Panc1 (cell line): ENCODE measurements at regions not wholly inside any gene's neighbourhood (a gene's known extent, or its start where the extent isn't known, plus 50 kb on each side); places are given as distances from the start of the nearest gene placed in this dataset.

Experiments used
- ATAC-seq: fragments of 200-7000 bp; cut with Tn5 transposase; 2 replicates; pipeline ENCODE4 v1.9.1; 2020; ENCODE audit warnings: mild to moderate bottlenecking, moderate library complexity
- BruUV-seq: library from RNA; stranded (reverse); fragments of 400-500 nt; replicated peaks from 2 replicates; lab custom pipeline; 2021; lab: Mats Ljungman, UMichigan
- CTCF ChIA-PET: fragments of 300-600 bp; sonication (Branson Sonifier 250); formaldehyde crosslinking; loops from one replicate; lab custom pipeline; 2022; ENCODE audit warnings: antibody characterized with exemption; lab: Charles Lee
- POLR2A ChIA-PET: fragments of 300-600 bp; sonication (Branson Sonifier 250); formaldehyde crosslinking; loops from one replicate; lab custom pipeline; 2022; ENCODE audit warnings: antibody characterized with exemption; lab: Charles Lee
- DNase-seq: peaks from one replicate; pipeline ENCODE4 v3.0.0-alpha.2; 2010; ENCODE audit warnings: low read depth, low spot score
- H3K27ac ChIP-seq: 2 replicates; pipeline ENCODE4 v1.5.1; 2011; ENCODE audit warnings: mild to moderate bottlenecking, low read length, inconsistent platforms
- H3K27me3 ChIP-seq: fragments of 200-500 bp; sonication (Bioruptor generic); 2 replicates; pipeline ENCODE4 v1.6.0; 2014; ENCODE audit warnings: low read length, inconsistent platforms; ENCODE audit not compliant: control insufficient read depth, insufficient read depth
- H3K36me3 ChIP-seq: fragments of 200-500 bp; sonication (Bioruptor generic); 2 replicates; pipeline ENCODE4 v1.5.1; 2014; ENCODE audit warnings: inconsistent platforms, mild to moderate bottlenecking, low read length, moderate library complexity; ENCODE audit not compliant: control insufficient read depth, insufficient read depth
- H3K4me1 ChIP-seq: 2 replicates; pipeline ENCODE4 v1.5.1; 2011; ENCODE audit warnings: inconsistent platforms, mild to moderate bottlenecking, low read length, moderate library complexity; ENCODE audit not compliant: control insufficient read depth, insufficient read depth
- H3K4me3 ChIP-seq, 2 experiments: 2 replicates each; pipeline ENCODE4 v1.5.1; 2011 to 2012; ENCODE audit warnings: low read depth in 2 of 2, low read length in 2 of 2, mild to moderate bottlenecking in 2 of 2, inconsistent platforms in 1 of 2, moderate library complexity in 1 of 2
- H3K9me3 ChIP-seq: fragments of 200-500 bp; sonication (Bioruptor generic); 2 replicates; pipeline ENCODE4 v1.5.1; 2014; ENCODE audit warnings: low read depth, mild to moderate bottlenecking, inconsistent platforms, low read length, moderate library complexity; ENCODE audit not compliant: control insufficient read depth, insufficient read depth
- CTCF ChIP-seq: fragments of 450-650 bp; IDR thresholded peaks from 2 replicates; pipeline ENCODE4 v1.5.1; 2017; ENCODE audit warnings: mild to moderate bottlenecking
- POLR2AphosphoS5 ChIP-seq: IDR thresholded peaks from 2 replicates; pipeline ENCODE4 v1.6.1; 2012; ENCODE audit warnings: mild to moderate bottlenecking, low read depth, low read length, moderate library complexity
- REST ChIP-seq, 2 experiments: IDR thresholded peaks; 2 replicates each; pipeline ENCODE4 v1.6.1; 2011 to 2012; ENCODE audit warnings: low read depth in 2 of 2, control low read depth in 1 of 2, low read length in 1 of 2, mild to moderate bottlenecking in 1 of 2, moderate library complexity in 1 of 2; ENCODE audit not compliant: insufficient read depth in 1 of 2
- SIN3A ChIP-seq: IDR thresholded peaks from 2 replicates; pipeline ENCODE4 v1.6.1; 2012; ENCODE audit warnings: low read depth, mild to moderate bottlenecking, low read length, moderate library complexity, borderline replicate concordance; ENCODE audit not compliant: insufficient read depth
- TCF7L2 ChIP-seq: IDR thresholded peaks from 2 replicates; pipeline ENCODE4 v1.6.1; 2011; ENCODE audit warnings: mild to moderate bottlenecking, low read depth, low read length, inconsistent platforms
- in situ Hi-C: cut with HindIII; loops from 2 replicates; pipeline ENCODE4 v1.10.0; 2016; ENCODE audit warnings: low sequenced_read_pairs, low pct_unique_long_range_greater_than_20kb
- intact Hi-C: fragments of 100-400 bp; cut with micrococcal nuclease; formaldehyde crosslinking; loops from one replicate; pipeline ENCODE4 v1.10.0; 2022; ENCODE audit not compliant: unreplicated experiment

GRCh38 chr6:91573826-91574416 is 987.0 kb upstream of the MAP3K7 start:
- in situ Hi-C loops = no loop called here
- H3K27me3 ChIP-seq = no peaks in the 10 kb centered on the region
- no peaks in the 10 kb centered on the region for H3K36me3 ChIP-seq
- H3K9me3 ChIP-seq = no peaks in the 10 kb centered on the region
- H3K4me1 ChIP-seq = no peaks in the 10 kb centered on the region
- BruUV-seq = no TSS peak
- no peak overlapping the region for H3K27ac ChIP-seq
- DNase-seq (no peak), ATAC-seq (no peak)
- ChIA-PET POLR2A (no interaction called here), CTCF (no interaction called here)
- H3K4me3 ChIP-seq = no peak overlapping the region
- intact Hi-C loops = no loop called here
- no peak for TF ChIP-seq TCF7L2
- no peak for TF ChIP-seq CTCF
- no peak for TF ChIP-seq SIN3A
- TF ChIP-seq REST (IDR thresholded peaks at IDR 0.05; ENCODE audit: insufficient read depth in 1 of 2, low read depth in 2 of 2, low read length in 1 of 2) = no peak
- no peak for TF ChIP-seq POLR2AphosphoS5

GRCh38 chr6:91572878-91573277 is 986.0 kb upstream of the MAP3K7 start:
- intact Hi-C loops = no loop called here
- CTCF ChIA-PET = no interaction called here
- BruUV-seq = no TSS peak

More at GRCh38 chr6:91572878-91573277, 986.0 kb upstream of the MAP3K7 start:
- Histone ChIP-seq H3K4me3 (no peak overlapping the region), H3K4me1 (no peaks in the 10 kb centered on the region), H3K36me3 (no peaks in the 10 kb centered on the region), H3K27me3 (no peaks in the 10 kb centered on the region), H3K9me3 (no peaks in the 10 kb centered on the region), H3K27ac (no peak overlapping the region)
- DNase-seq = no peak
- in situ Hi-C loops = no loop called here
- no peak for ATAC-seq
- POLR2A ChIA-PET = no interaction called here
- TF ChIP-seq SIN3A (no peak), POLR2AphosphoS5 (no peak), CTCF (no peak), TCF7L2 (no peak), REST (IDR thresholded peaks at IDR 0.05; ENCODE audit: insufficient read depth in 1 of 2, low read depth in 2 of 2, low read length in 1 of 2) (no peak)
